Fibroblast of mammary gland (primary cell): ENCODE measurements at regions not wholly inside any gene's neighbourhood (a gene's known extent, or its start where the extent isn't known, plus 50 kb on each side); places are given as distances from the start of the nearest gene placed in this dataset.

Experiments
- DNase-seq: peaks from one replicate; pipeline ENCODE4 v3.0.0-alpha.2; 2010; ENCODE audit warnings: low read depth
- H3K4me3 ChIP-seq: 2 replicates; pipeline ENCODE4 v1.5.1; 2011; ENCODE audit warnings: low read depth, mild to moderate bottlenecking, low read length, moderate library complexity; ENCODE audit not compliant: control insufficient read depth
- TF ChIP-seq, protein P1 (sequence below): conservative IDR thresholded peaks from 2 replicates; pipeline ENCODE4 v1.5.1; 2011; ENCODE audit warnings: low read depth, low read length, inconsistent platforms; ENCODE audit not compliant: control insufficient read depth, insufficient read depth

DNA sequence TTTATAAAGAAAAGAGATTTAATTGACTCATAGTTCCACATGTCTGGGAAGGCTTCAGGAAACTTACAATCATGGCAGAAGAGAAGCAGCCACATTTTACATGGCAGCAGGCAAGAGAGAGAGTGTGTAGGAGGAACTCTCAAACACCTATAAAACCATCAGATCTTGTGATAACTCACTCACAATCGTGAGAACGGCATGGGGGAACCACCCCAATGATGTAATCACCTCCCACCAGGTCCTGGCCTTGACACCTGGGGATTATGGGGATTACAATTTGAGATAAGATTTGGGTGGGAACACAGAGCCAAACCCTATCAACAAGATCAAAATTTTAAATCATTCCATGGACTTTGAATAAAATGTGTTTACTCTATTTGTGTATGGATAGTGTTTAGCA lies 575.6 kb downstream of the ADCYAP1 start:
- TF ChIP-seq, protein P1, sequence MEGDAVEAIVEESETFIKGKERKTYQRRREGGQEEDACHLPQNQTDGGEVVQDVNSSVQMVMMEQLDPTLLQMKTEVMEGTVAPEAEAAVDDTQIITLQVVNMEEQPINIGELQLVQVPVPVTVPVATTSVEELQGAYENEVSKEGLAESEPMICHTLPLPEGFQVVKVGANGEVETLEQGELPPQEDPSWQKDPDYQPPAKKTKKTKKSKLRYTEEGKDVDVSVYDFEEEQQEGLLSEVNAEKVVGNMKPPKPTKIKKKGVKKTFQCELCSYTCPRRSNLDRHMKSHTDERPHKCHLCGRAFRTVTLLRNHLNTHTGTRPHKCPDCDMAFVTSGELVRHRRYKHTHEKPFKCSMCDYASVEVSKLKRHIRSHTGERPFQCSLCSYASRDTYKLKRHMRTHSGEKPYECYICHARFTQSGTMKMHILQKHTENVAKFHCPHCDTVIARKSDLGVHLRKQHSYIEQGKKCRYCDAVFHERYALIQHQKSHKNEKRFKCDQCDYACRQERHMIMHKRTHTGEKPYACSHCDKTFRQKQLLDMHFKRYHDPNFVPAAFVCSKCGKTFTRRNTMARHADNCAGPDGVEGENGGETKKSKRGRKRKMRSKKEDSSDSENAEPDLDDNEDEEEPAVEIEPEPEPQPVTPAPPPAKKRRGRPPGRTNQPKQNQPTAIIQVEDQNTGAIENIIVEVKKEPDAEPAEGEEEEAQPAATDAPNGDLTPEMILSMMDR, result no peak
- H3K4me3 ChIP-seq, result no peak overlapping the region

GRCh38 chr18:1481577-1481976 lies 576.9 kb downstream of the ADCYAP1 start:
- no peak for DNase-seq
- TF ChIP-seq, protein P1, result no peak
- H3K4me3 ChIP-seq, result no peak overlapping the region

More for the DNA sequence above, 575.6 kb downstream of the ADCYAP1 start:
- DNase-seq, result no peak

GRCh38 chr18:1483385-1483784 lies 578.7 kb downstream of the ADCYAP1 start:
- TF ChIP-seq, protein P1, result no peak
- no peak for DNase-seq
- no peak overlapping the region for H3K4me3 ChIP-seq

DNA sequence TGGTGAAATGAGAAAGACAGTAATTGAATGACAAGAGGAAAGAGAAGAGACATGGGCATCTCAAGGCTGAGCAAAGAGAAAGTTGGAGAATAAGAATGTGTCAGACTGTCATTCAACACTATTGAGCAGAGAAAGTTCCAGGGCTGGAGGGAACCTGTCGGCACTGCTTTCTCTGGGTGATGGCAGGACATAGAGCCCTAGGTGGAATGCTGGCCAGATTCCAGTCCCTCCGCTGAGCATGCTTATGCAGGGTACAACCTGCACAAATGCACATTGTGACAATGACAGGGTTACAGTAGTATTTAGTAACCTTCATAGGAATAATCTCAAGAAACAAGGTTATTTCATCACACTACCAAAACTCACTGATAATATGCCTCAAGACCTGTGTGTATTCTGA lies 582.8 kb downstream of the ADCYAP1 start:
- TF ChIP-seq, protein P1, result no peak
- H3K4me3 ChIP-seq, result no peak overlapping the region
- DNase-seq, result no peak

GRCh38 chr18:1488394-1488793 lies 583.7 kb downstream of the ADCYAP1 start:
- TF ChIP-seq, protein P1, result no peak
- no peak overlapping the region for H3K4me3 ChIP-seq
- DNase-seq, result no peak

DNA sequence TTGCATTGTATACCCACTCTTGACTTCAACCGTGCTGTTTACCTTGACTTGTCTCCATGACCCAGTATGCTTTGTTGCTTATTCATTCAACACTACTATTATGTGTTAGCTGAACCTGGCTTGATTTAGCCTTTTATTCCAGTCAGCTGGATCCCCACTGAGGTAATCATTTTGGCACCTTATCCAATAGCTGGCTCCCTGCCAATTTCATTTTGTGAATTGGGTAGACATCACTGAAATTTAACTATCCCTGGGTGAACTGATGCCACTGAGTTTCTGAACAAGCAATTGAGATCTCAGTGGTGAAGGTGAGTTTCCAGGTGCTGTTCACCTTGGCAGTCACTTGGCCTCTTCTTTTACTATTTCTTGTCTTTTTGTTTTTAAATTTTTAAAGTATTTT lies 584.3 kb downstream of the ADCYAP1 start:
- H3K4me3 ChIP-seq, result no peak overlapping the region
- TF ChIP-seq, protein P1, result no peak
- DNase-seq, result no peak

DNA sequence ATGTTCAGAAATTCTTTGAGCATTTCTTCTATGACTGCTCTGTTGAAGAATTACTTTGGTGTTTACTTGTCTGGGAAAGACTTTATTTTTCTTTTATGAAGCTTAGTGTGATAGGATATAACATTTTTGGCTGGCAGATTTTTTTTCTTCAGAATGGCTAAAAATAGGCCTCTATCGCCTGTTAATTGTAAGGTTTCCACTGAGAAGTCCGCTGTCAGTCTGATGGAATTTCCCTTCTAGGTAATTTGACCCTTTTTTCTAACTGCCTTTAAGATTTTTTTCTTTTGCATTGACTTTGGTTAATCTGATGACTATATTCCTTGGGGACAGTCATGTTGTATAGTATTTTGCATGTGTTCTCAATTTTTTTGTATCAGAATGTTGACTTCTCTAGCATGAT lies 590.7 kb downstream of the ADCYAP1 start:
- no peak overlapping the region for H3K4me3 ChIP-seq
- no peak for DNase-seq
- TF ChIP-seq, protein P1, result no peak
